ENCODE measurements at regions not wholly inside any gene's neighbourhood (a gene's known extent, or its start where the extent isn't known, plus 50 kb on each side); places are given as distances from the start of the nearest gene placed in this dataset.

DNA sequence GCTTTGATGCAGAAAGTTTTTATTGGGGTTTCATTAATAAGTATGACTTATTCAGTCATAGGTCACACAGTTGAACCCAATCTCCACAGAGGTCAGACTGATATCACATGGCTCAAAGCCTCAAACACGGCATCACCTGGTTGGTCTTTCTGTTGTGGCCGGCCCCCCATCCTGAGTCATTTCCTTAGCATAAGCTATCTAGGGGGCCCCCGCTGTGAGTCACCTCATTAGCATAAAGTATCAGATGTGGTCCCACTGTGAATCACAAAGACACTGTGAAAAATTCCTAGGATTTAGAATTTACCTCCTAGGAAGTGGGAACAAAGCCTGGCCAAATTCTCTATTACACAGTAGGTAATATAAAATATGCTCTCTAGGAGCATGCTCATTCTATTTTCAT lies 502.2 kb downstream of the PYDC2 start:
- Histone ChIP-seq H3K4me3 (no peak overlapping the region), H3K27ac (no peak overlapping the region), H3K36me3 (no peaks in the 10 kb centered on the region), H3K4me1 (no peaks in the 10 kb centered on the region), H3K27me3 (no peaks in the 10 kb centered on the region), H3K9me3 (no peaks in the 10 kb centered on the region)
- 72 to 80% methylated on average over 3 of the region's 3 CpGs for WGBS, 2 donors
- intact Hi-C loops (cut with DNase I), result no loop called here
- ATAC-seq (no peak), DNase-seq (no peak)
- TF ChIP-seq, protein P1, sequence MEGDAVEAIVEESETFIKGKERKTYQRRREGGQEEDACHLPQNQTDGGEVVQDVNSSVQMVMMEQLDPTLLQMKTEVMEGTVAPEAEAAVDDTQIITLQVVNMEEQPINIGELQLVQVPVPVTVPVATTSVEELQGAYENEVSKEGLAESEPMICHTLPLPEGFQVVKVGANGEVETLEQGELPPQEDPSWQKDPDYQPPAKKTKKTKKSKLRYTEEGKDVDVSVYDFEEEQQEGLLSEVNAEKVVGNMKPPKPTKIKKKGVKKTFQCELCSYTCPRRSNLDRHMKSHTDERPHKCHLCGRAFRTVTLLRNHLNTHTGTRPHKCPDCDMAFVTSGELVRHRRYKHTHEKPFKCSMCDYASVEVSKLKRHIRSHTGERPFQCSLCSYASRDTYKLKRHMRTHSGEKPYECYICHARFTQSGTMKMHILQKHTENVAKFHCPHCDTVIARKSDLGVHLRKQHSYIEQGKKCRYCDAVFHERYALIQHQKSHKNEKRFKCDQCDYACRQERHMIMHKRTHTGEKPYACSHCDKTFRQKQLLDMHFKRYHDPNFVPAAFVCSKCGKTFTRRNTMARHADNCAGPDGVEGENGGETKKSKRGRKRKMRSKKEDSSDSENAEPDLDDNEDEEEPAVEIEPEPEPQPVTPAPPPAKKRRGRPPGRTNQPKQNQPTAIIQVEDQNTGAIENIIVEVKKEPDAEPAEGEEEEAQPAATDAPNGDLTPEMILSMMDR (IDR thresholded peaks at IDR 0.05), result no peak

DNA sequence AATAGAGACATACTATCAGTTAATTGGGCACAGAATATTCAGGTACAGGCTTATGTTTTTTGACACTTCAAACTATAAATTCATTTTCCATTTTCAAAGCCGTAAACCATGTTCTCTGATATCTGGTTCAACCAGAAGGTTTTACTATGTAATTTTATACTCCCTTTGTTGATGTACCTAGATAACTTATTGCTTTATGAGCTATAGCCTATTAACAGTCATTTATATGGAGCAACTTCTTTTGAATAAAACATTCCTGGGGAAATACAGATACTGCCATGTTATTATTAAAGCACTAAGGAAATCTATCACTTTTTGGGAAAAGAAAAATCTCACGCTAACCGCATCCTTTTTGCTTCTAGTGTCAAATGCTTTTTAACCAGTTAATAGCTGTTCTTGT lies 505.6 kb downstream of the PYDC2 start:
- 88 to 92% methylated on average over 3 of the region's 3 CpGs for WGBS, 2 donors
- H3K36me3 ChIP-seq, result no peaks in the 10 kb centered on the region
- intact Hi-C loops (cut with DNase I), result no loop called here
- ATAC-seq (no peak), DNase-seq (no peak)
- H3K4me1 ChIP-seq, result no peaks in the 10 kb centered on the region
- TF ChIP-seq, protein P1 (IDR thresholded peaks at IDR 0.05), result no peak
- H3K9me3 ChIP-seq, result no peaks in the 10 kb centered on the region
- H3K27ac ChIP-seq, result no peak overlapping the region
- H3K4me3 ChIP-seq, result no peak overlapping the region
- H3K27me3 ChIP-seq, result no peaks in the 10 kb centered on the region

DNA sequence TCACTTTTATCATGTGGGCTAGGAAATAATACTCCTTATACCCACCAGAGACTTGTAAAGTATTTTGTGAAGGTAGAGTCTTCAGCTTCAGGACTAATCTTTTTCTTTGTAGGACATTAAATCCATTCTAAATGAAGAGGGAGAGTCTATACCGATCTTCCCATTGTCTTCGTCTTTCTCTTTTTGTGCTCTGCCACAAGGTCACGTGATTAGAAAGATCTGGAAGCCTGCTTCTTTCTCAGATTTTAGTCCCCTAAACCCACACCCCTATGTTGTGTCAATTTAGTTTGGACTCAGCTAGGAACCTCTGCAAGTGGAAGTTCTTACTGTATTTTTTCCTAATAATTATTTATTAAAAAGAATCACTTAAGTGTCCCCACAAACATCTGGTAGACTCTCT lies 507.3 kb downstream of the PYDC2 start:
- 60 to 93% methylated on average over 3 of the region's 3 CpGs for WGBS, 2 donors
- Histone ChIP-seq H3K4me1 (no peaks in the 10 kb centered on the region), H3K36me3 (no peaks in the 10 kb centered on the region), H3K27me3 (no peaks in the 10 kb centered on the region), H3K4me3 (no peak overlapping the region), H3K27ac (no peak overlapping the region), H3K9me3 (no peaks in the 10 kb centered on the region)
- no peak for DNase-seq
- ATAC-seq, result no peak
- TF ChIP-seq, protein P1 (IDR thresholded peaks at IDR 0.05), result no peak
- intact Hi-C loops (cut with DNase I), result no loop called here

DNA sequence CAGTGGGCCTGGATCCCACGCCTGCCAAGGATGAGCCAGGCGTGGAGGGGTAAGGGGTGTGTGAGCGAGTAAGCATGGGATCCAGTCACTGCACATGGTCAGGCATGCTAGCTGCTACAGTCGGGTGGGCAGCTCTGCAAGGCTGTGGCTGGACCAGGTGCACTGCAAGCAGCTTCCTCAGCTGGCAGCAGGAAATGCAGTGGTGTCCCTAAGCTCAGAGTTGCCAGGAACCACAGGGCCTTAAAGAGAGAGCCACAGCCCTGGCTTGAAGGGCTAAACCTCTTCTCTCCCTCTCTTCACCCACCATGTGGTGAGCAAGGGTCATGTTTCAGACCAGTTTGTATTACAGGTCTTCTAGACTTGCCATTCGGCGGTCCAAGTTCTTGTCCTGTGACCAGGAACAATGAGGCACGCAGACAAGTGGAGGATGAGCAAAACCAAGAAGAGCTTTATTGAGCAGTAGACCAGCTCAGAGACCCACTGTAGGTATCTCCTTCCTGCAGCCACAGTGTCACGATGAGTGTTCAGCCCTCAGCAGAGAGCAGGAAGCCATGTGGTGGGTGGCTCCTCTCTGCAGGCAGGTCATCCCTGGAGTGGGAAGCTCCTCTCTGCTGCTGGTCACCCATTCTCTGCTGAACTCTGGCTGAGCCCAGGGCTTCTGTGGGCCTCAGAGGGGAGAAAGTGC lies 511.9 kb downstream of the PYDC2 start:
- ATAC-seq (no peak), DNase-seq (no peak)
- Histone ChIP-seq H3K9me3 (no peaks in the 10 kb centered on the region), H3K4me1 (no peaks in the 10 kb centered on the region), H3K27ac (no peak overlapping the region), H3K27me3 (no peaks in the 10 kb centered on the region), H3K36me3 (no peaks in the 10 kb centered on the region), H3K4me3 (no peak overlapping the region)
- WGBS, 2 donors, result 92 to 94% methylated on average over 8 of the region's 8 CpGs
- TF ChIP-seq, protein P1 (IDR thresholded peaks at IDR 0.05), result no peak
- intact Hi-C loops (cut with DNase I), result no loop called here
